NCI-H187 (cell line): ENCODE measurements at regions not wholly inside any gene's neighbourhood (a gene's known extent, or its start where the extent isn't known, plus 50 kb on each side); places are given as distances from the start of the nearest gene placed in this dataset.

Source experiments
- DNase-seq, 2 experiments: peaks; one replicate each; lab custom pipeline; 2025; lab: John Stamatoyannopoulos, UW

GRCh38 chr3:22947851-22948250 is 255.3 kb upstream of the UBE2E2 start:
- no peak for DNase-seq

GRCh38 chr3:22951910-22952309 is 251.2 kb upstream of the UBE2E2 start:
- no peak for DNase-seq

- DNase-seq: no peak
These were observed 250.3 kb upstream of the UBE2E2 start for GRCh38 chr3:22952860-22953259.

- no peak for DNase-seq
These were observed 243.5 kb upstream of the UBE2E2 start for GRCh38 chr3:22959593-22959992.

- no peak for DNase-seq
These were observed 242.8 kb upstream of the UBE2E2 start for GRCh38 chr3:22960105-22960984.

- no peak for DNase-seq
These were observed 240.9 kb upstream of the UBE2E2 start for GRCh38 chr3:22962244-22962643.

- DNase-seq: no peak
These were observed 236.8 kb upstream of the UBE2E2 start for GRCh38 chr3:22966349-22966748.

- no peak for DNase-seq
These were observed 233.9 kb upstream of the UBE2E2 start for GRCh38 chr3:22969276-22969675.

- no peak for DNase-seq
These were observed 231.6 kb upstream of the UBE2E2 start for GRCh38 chr3:22971497-22971896.

GRCh38 chr3:22977042-22977441 is 226.1 kb upstream of the UBE2E2 start:
- no peak for DNase-seq

- DNase-seq: no peak
These were observed 225.4 kb upstream of the UBE2E2 start for GRCh38 chr3:22977650-22978289.

- DNase-seq: no peak
These were observed 223.5 kb upstream of the UBE2E2 start for GRCh38 chr3:22979581-22979980.

- DNase-seq: no peak
These were observed 222.8 kb upstream of the UBE2E2 start for GRCh38 chr3:22980346-22980745.

GRCh38 chr3:22981166-22981565 is 222.0 kb upstream of the UBE2E2 start:
- no peak for DNase-seq

GRCh38 chr3:22981861-22982260 is 221.3 kb upstream of the UBE2E2 start:
- DNase-seq: no peak

- no peak for DNase-seq
These were observed 220.0 kb upstream of the UBE2E2 start for GRCh38 chr3:22982981-22983587.

GRCh38 chr3:22986958-22987357 is 216.2 kb upstream of the UBE2E2 start:
- no peak for DNase-seq

GRCh38 chr3:22988566-22988965 is 214.6 kb upstream of the UBE2E2 start:
- peak; percentile 19 to 48 for DNase-seq

- no peak for DNase-seq
These were observed 213.4 kb upstream of the UBE2E2 start for GRCh38 chr3:22989716-22990115.

- DNase-seq: no peak
These were observed 212.6 kb upstream of the UBE2E2 start for GRCh38 chr3:22990291-22991200.

- DNase-seq: no peak
These were observed 208.3 kb upstream of the UBE2E2 start for GRCh38 chr3:22994781-22995180.
